Activated CD8-positive, alpha-beta T cell treated with anti-CD3 and anti-CD28 coated beads, Interleukin-2, amount 10 ng/mL, durations not matched to agents 7 days and 5 days (primary cell): ENCODE measurements at regions not wholly inside any gene's neighbourhood (a gene's known extent, or its start where the extent isn't known, plus 50 kb on each side); places are given as distances from the start of the nearest gene placed in this dataset.
"Not testable (repeated sequence)": the region's sequence is repeated elsewhere in the genome, so short reads cannot be mapped to it uniquely, and the experiment has no call there.

ENCODE experiments used
- ATAC-seq: fragments of 150-1000 bp; cut with Tn5 transposase; one replicate; pipeline ENCODE4 v1.10.0; 2021; ENCODE audit warnings: moderate library complexity
- CTCF ChIA-PET: fragments of 350-600 bp; sonication (Branson Sonifier 250); formaldehyde crosslinking; loops from one replicate; lab custom pipeline; 2021; ENCODE audit warnings: antibody characterized with exemption; lab: Charles Lee
- POLR2A ChIA-PET: fragments of 350-600 bp; sonication (Branson Sonifier 250); formaldehyde crosslinking; loops from one replicate; lab custom pipeline; 2021; ENCODE audit warnings: antibody characterized with exemption; lab: Charles Lee
- DNase-seq: peaks from one replicate; pipeline ENCODE4 v3.0.0-alpha.2; 2020
- H3K27ac Mint-ChIP-seq: one replicate; pipeline ENCODE4 v1.8.0; 2021; ENCODE audit warnings: mild to moderate bottlenecking, mixed read lengths
- H3K27me3 Mint-ChIP-seq: one replicate; pipeline ENCODE4 v1.8.0; 2021; ENCODE audit warnings: low read depth, mixed read lengths
- H3K36me3 Mint-ChIP-seq: one replicate; pipeline ENCODE4 v1.8.0; 2021; ENCODE audit warnings: low read depth, mixed read lengths
- H3K4me1 Mint-ChIP-seq: one replicate; pipeline ENCODE4 v1.8.0; 2021; ENCODE audit warnings: low read depth, mixed read lengths
- H3K4me3 Mint-ChIP-seq: one replicate; pipeline ENCODE4 v1.8.0; 2021; ENCODE audit warnings: mild to moderate bottlenecking, mixed read lengths
- H3K9me3 Mint-ChIP-seq: one replicate; pipeline ENCODE4 v1.8.0; 2022; ENCODE audit warnings: mixed read lengths; ENCODE audit not compliant: insufficient read depth

DNA sequence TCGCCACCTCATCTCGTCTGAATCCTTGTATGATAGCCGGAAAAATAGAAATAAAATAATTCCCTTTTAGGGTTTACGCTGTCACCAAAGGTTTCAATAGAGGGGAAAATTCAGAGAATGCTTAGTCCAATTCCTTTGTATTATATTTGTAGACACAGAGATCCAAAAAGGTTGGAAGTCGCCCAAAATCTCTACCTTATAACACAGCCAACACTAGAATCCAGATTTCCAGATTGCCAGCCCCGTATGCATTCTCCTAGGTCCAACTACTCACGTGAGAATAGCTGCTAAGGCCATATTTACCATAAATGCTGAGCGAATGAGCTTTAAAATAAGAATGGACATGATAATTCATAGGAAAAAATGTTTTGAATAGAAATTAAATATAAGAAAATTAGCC, 124.5 kb downstream of the KCNK1 start:
- ChIA-PET CTCF (no interaction called here), POLR2A (no interaction called here)
- Mint-ChIP-seq H3K36me3 (no peaks in the 10 kb centered on the region), H3K27ac (no peak overlapping the region), H3K27me3 (no peaks in the 10 kb centered on the region), H3K4me1 (no peaks in the 10 kb centered on the region), H3K9me3 (no peaks in the 10 kb centered on the region), H3K4me3 (no peak overlapping the region)
- no peak for ATAC-seq
- DNase-seq = no peak

DNA sequence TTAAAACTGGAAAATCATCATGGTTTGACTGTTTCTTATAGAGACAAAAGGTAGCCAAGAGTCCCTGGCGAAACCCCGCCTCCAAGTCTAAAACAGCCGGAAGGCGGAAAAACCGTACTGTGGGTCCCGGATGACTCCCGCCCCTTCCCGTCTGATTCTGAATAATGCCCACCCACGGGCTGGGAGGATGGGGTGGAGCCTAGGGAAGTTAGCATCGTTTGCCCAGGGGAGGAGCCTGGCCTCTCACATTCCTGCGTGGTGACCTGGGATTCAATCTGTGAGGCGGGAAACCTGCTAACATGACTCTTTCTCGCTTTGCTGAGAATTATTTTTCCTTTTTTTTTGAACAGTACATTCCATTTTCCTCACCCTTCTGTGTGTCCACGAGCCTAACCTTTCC, 124.9 kb downstream of the KCNK1 start:
- no peaks in the 10 kb centered on the region for H3K9me3 Mint-ChIP-seq
- CTCF ChIA-PET = no interaction called here
- no peaks in the 10 kb centered on the region for H3K4me1 Mint-ChIP-seq
- no peak overlapping the region for H3K4me3 Mint-ChIP-seq
- H3K36me3 Mint-ChIP-seq = no peaks in the 10 kb centered on the region
- no peaks in the 10 kb centered on the region for H3K27me3 Mint-ChIP-seq
- no peak overlapping the region for H3K27ac Mint-ChIP-seq
- POLR2A ChIA-PET = no interaction called here
- DNase-seq (no peak), ATAC-seq (no peak)

DNA sequence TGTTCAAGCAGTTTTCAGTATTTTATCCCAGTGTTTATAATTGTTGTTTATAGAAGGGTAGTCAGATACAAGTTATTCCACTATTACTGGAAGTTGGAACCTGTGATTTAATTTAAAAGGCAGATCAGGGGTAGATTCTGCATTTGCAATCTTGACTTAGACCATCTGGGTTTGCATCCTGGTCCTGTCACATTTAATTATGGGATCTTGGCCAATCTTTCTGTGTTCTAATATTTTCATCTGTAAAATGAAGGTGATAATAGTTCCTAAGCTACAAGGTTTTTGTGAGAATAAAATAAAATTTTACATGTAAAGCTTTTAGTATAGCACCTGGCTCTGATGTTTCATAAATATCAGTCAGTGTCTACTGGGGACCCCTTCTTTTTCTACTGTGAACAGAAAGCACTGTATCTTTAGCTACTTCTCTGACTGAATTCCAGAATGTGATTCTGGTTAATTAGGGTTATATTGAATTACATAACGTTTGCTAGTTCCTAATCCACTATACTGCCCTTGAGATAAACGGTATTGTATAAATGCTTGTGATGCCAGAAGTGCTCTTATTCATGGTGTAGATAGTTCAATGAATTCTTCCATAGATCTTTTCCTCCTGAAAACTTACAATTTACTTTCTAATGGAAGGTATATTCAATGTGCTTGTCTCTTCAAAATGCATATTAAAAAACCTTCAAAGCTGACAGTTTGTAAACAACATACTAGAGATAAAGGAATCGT, 131.0 kb downstream of the KCNK1 start:
- POLR2A ChIA-PET = no interaction called here
- no peak overlapping the region for H3K4me3 Mint-ChIP-seq
- no peak for ATAC-seq
- H3K27ac Mint-ChIP-seq = no peak overlapping the region
- DNase-seq = no peak
- H3K27me3 Mint-ChIP-seq = no peaks in the 10 kb centered on the region
- H3K4me1 Mint-ChIP-seq = no peaks in the 10 kb centered on the region
- no peaks in the 10 kb centered on the region for H3K9me3 Mint-ChIP-seq
- H3K36me3 Mint-ChIP-seq = no peaks in the 10 kb centered on the region
- CTCF ChIA-PET = no interaction called here

DNA sequence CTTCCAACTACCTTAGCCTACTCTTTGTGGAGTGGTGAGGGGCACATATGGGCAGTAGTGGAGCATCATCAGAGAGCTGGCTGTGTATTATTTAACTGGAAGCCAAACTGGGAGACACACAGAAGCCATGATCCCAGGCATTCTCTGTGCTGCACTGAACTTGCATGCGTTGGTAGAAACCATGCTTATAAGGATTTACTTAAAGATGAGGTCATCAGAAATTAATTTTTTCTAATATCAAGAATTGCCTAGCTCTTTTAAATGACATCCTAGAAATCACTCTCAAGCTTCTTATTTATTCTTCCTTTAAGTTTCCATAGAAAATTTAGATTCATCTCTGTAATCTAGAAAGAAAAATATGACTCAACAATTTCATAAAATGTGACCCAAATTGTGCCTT, 136.2 kb downstream of the KCNK1 start:
- DNase-seq (no peak), ATAC-seq (no peak)
- Mint-ChIP-seq H3K9me3 (no peaks in the 10 kb centered on the region), H3K36me3 (no peaks in the 10 kb centered on the region), H3K4me3 (no peak overlapping the region), H3K4me1 (no peaks in the 10 kb centered on the region), H3K27me3 (no peaks in the 10 kb centered on the region), H3K27ac (no peak overlapping the region)
- CTCF ChIA-PET = no interaction called here
- POLR2A ChIA-PET = no interaction called here

DNA sequence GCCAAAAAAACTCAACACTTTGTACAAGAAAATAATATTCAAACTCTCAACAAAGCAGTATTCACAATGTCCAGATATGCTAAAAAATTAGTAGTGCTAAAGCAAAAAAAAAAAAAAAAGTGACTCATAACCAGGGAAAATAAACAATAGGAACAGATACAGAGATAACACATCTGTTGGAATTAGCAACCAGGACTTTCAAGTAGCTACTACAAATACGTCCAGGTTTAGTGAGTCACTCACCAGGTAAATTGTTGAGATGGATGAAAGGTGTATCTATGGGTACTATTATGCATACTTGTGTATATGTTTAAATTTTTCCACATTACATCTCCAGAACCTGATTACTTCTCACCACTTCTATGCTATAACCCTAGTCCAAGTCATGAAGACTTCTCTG, 144.8 kb upstream of the SLC35F3 start:
- ATAC-seq = no peak
- DNase-seq = no peak
- no peak overlapping the region for H3K4me3 Mint-ChIP-seq
- POLR2A ChIA-PET = no interaction called here
- H3K4me1 Mint-ChIP-seq = no peaks in the 10 kb centered on the region
- H3K9me3 Mint-ChIP-seq = no peaks in the 10 kb centered on the region
- CTCF ChIA-PET = no interaction called here
- H3K27me3 Mint-ChIP-seq = no peaks in the 10 kb centered on the region
- H3K36me3 Mint-ChIP-seq = no peaks in the 10 kb centered on the region
- H3K27ac Mint-ChIP-seq = no peak overlapping the region

DNA sequence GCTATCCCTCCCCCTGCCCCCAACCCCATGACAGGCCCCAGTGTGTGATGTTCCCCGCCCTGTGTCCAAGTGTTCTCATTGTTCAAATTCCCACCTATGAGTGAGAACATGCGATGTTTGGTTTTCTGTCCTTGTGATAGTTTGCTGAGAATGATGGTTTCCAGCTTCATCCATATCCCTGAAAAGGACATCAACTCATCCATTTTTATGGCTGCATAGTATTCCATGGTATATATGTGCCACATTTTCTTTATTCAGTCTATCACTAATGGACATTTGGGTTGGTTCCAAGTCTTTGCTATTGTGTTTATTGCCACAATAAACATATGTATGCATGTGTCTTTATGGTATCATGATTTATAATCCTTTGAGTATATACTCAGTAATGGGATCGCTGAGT, 140.2 kb upstream of the SLC35F3 start:
- H3K4me1 Mint-ChIP-seq, ATAC-seq, H3K9me3 Mint-ChIP-seq, H3K27ac Mint-ChIP-seq, DNase-seq, H3K4me3 Mint-ChIP-seq, H3K36me3 Mint-ChIP-seq, POLR2A ChIA-PET, H3K27me3 Mint-ChIP-seq, CTCF ChIA-PET: not testable (repeated sequence)

DNA sequence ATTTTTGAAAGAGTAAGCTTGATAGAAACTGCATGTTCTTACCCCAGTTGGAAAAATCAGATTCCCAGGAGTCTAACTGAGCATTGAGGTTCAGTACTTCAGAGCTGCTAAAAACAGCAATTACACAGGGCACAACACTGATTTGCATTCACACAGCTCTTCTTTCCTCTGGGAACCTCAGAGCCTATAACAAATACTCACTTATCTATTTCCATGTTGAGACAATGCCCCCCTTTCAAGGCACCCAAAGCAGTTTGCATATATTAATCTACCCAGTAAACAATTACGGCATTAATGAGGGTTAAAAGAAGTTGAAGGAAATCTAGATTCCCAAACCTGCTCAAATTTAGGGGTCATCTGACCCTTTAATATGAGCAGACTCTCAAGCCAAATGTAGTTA, 126.9 kb upstream of the SLC35F3 start:
- DNase-seq = no peak
- Mint-ChIP-seq H3K9me3 (peaks cover 5% of the 10 kb centered on the region), H3K4me1 (no peaks in the 10 kb centered on the region), H3K27me3 (no peaks in the 10 kb centered on the region), H3K27ac (no peak overlapping the region), H3K36me3 (no peaks in the 10 kb centered on the region), H3K4me3 (no peak overlapping the region)
- ChIA-PET POLR2A (no interaction called here), CTCF (interaction anchor here (0.8 kb wide), 1 partner anchor 336 kb away, joined by 3 read pairs; no protein-coding TSS in a partner anchor)
- ATAC-seq = no peak

DNA sequence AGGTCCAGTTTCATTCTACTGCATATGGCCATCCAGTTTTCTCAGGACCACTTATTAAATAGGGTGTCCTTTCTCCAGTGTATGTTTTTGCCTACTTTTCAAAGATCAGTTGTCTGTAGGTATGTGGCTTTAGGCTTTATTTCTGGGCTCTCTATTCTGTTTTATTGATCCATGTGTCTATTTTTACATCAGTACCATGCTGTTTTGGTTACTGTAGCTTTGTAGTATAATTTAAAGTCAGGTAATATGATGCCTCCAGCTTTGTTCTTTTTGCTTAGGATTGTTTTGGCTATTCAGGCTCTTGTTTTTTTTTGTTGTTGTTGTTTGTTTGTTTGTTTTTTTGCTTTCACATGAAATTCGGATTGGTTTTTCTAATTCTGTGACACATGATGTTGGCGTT, 124.4 kb upstream of the SLC35F3 start:
- POLR2A ChIA-PET = no interaction called here
- CTCF ChIA-PET = no interaction called here
- ATAC-seq = no peak

DNA sequence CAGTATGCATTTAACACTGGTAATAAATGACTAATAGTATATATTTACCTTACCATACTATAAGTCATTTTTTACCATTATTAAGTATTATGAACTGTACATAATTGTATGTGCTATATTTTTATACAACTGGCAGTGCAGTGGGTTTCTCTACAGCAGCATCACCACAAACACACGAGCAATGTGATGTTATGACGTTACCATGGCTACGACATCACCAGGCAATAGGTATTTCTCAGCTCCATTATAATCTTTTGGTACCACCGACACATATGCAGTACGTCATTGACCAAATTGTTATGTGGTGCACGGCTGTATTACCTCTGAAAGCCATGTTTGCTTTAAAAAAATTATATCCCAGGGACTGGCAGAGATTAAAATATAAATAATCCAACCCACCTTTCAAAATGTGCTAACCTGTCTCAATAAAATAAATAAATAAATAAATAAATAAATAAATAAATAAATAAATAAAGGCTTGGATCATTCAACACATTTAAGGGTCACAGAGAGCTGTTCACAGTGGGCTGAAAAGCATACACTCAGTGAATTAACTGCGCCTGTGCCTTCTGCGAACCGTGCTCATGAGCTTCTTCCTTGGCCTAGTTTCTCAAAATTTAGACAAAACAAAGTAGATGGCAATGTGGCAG, 121.4 kb upstream of the SLC35F3 start:
- ChIA-PET CTCF (interaction anchor here (0.6 kb wide), 1 partner anchor 14 kb away, joined by 3 read pairs; no protein-coding TSS in a partner anchor), POLR2A (no interaction called here)
- no peaks in the 10 kb centered on the region for H3K36me3 Mint-ChIP-seq
- DNase-seq (no peak), ATAC-seq (no peak)
- no peak overlapping the region for H3K27ac Mint-ChIP-seq
- no peak overlapping the region for H3K4me3 Mint-ChIP-seq
- H3K4me1 Mint-ChIP-seq = no peaks in the 10 kb centered on the region
- no peaks in the 10 kb centered on the region for H3K27me3 Mint-ChIP-seq
- peaks cover 5% of the 10 kb centered on the region for H3K9me3 Mint-ChIP-seq

More for the DNA sequence above, 124.4 kb upstream of the SLC35F3 start:
- H3K27ac Mint-ChIP-seq = no peak overlapping the region
- H3K9me3 Mint-ChIP-seq = peaks cover 5% of the 10 kb centered on the region
- H3K27me3 Mint-ChIP-seq = no peaks in the 10 kb centered on the region
- H3K4me3 Mint-ChIP-seq = no peak overlapping the region
- H3K4me1 Mint-ChIP-seq = no peaks in the 10 kb centered on the region
- DNase-seq = no peak
- no peaks in the 10 kb centered on the region for H3K36me3 Mint-ChIP-seq

DNA sequence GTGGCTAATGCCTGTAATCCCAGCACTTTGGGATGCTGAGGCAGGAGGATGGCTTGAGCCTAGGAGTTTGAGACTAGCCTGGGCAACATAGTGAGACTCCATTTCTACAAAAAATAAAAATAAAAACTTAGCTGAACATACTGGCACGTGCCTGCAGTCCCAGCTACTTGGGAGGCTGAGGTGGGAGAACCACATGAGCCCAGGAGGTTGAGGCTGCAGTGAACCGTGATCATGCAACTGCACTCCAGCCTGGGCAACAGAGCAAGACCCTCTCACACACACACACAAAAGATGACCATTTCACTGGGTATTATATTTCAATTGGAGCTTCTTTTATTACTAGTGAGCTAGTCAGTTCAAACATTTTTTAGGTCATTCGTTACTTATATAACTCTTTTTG, 116.9 kb upstream of the SLC35F3 start:
- no peaks in the 10 kb centered on the region for H3K27me3 Mint-ChIP-seq
- H3K4me1 Mint-ChIP-seq = no peaks in the 10 kb centered on the region
- DNase-seq (no peak), ATAC-seq (no peak)
- no peaks in the 10 kb centered on the region for H3K36me3 Mint-ChIP-seq
- no peak overlapping the region for H3K27ac Mint-ChIP-seq
- no peak overlapping the region for H3K4me3 Mint-ChIP-seq
- H3K9me3 Mint-ChIP-seq = no peaks in the 10 kb centered on the region
- CTCF ChIA-PET = no interaction called here
- POLR2A ChIA-PET = no interaction called here

DNA sequence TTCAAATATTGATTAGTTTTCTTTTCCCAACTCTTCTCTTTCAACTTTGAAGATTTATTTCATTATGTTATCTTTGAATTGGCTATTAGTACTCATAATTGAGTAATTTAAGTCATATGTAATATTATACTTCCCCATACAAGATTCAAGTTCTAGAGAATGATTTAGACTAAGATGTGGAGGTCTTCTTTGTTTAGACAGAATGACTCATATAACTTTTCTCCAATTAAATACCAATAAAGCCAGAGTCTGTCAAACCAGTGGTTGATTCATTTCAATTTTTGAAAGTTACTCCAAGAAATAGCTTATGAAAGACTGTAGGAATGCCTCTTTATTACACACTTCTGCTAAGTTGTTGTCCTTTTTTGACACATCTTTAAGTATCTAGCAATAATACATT, 115.8 kb upstream of the SLC35F3 start:
- Mint-ChIP-seq H3K27ac (no peak overlapping the region), H3K4me3 (no peak overlapping the region), H3K36me3 (no peaks in the 10 kb centered on the region), H3K9me3 (no peaks in the 10 kb centered on the region), H3K27me3 (no peaks in the 10 kb centered on the region), H3K4me1 (no peaks in the 10 kb centered on the region)
- ATAC-seq (no peak), DNase-seq (no peak)
- CTCF ChIA-PET = no interaction called here
- POLR2A ChIA-PET = no interaction called here

DNA sequence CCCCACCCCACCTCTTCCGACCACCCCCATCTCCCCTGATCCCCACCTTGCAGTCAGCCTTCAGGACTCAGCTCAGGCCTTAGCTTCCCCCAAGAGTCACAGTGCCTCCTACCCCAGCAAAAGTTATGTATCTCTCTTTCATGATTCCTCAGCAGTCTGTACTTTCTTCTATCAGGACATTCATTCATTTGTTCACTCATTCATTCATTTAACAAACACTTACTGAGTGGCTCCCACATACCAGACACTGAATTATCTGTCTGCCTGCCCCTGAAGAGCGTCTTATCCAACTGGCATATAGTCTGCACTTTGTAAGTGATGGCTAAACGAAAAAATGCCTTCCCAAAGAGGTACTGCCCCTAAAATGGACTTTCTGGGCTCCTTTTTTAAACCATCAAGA, 114.4 kb upstream of the SLC35F3 start:
- Mint-ChIP-seq H3K27me3 (no peaks in the 10 kb centered on the region), H3K4me3 (no peak overlapping the region), H3K27ac (no peak overlapping the region), H3K4me1 (no peaks in the 10 kb centered on the region), H3K9me3 (no peaks in the 10 kb centered on the region), H3K36me3 (no peaks in the 10 kb centered on the region)
- CTCF ChIA-PET = no interaction called here
- ATAC-seq (no peak), DNase-seq (no peak)
- POLR2A ChIA-PET = no interaction called here
